Upper lobe of left lung (tissue), 4 donors: ENCODE measurements at regions not wholly inside any gene's neighbourhood (a gene's known extent, or its start where the extent isn't known, plus 50 kb on each side); places are given as distances from the start of the nearest gene placed in this dataset.

ENCODE experiments used
- CTCF ChIP-seq, 6 experiments: fragments of 450-650 bp in 4 of 6; fragments of 200-600 bp in 2 of 6; sonication (generic) in 2 of 6; IDR thresholded peaks; one replicate each; pipeline ENCODE4 v1.5.1; 2016 to 2019; ENCODE audit warnings: antibody characterized with exemption in 6 of 6
- POLR2A ChIP-seq, 4 donors: fragments of 450-650 bp; IDR thresholded peaks; one replicate each; pipeline ENCODE4 v1.5.1; 2016 to 2017; ENCODE audit warnings: antibody characterized with exemption in 4 of 4, mild to moderate bottlenecking in 2 of 4
- POLR2AphosphoS5 ChIP-seq, 2 donors: sonication (generic); formaldehyde crosslinking; IDR thresholded peaks; one replicate each; pipeline ENCODE4 v1.5.1; 2017; ENCODE audit warnings: antibody characterized with exemption in 2 of 2

- no peak for TF ChIP-seq POLR2A (IDR thresholded peaks at IDR 0.05)
- TF ChIP-seq CTCF (IDR thresholded peaks at IDR 0.05) = no peak
- TF ChIP-seq POLR2AphosphoS5 (IDR thresholded peaks at IDR 0.05) = no peak
Observed at GRCh38 chr20:52539891-52540290, 348.3 kb upstream of the ZFP64 start.
